ENCODE measurements at regions not wholly inside any gene's neighbourhood (a gene's known extent, or its start where the extent isn't known, plus 50 kb on each side); places are given as distances from the start of the nearest gene placed in this dataset.

DNA sequence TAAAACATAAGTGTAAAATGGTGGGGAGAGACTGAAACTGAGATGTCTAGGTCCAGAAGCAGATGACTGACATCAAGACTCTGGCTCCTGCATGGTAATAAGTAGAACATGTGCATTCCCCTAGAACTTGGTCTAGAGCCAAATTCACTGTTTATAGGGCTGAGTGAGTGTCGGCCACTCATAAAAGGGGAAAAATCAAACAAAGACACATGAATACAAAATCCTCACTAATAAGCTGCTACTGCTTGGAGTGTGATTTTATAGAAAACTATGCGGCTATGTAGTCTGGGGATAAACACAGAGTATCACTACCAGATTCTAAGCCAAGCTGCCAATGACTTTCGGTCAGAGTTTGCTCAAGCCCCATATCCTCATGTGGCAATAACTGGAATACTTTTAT, 1080.8 kb upstream of the DDX18 start:
- Mint-ChIP-seq H3K36me3 (ENCODE audit: insufficient read depth, unreplicated experiment) (no peaks in the 10 kb centered on the region), H3K27ac (ENCODE audit: unreplicated experiment) (no peak overlapping the region), H3K4me3 (ENCODE audit: low read depth, unreplicated experiment) (no peak overlapping the region), H3K27me3 (ENCODE audit: unreplicated experiment) (no peaks in the 10 kb centered on the region), H3K9me3 (ENCODE audit: low read depth, unreplicated experiment) (peaks cover 3% of the 10 kb centered on the region), H3K4me1 (ENCODE audit: low read depth, unreplicated experiment) (no peaks in the 10 kb centered on the region)
- CTCF ChIA-PET: no interaction called here
- BruUV-seq (replicated peaks): no TSS peak
- TF ChIP-seq, protein P1, sequence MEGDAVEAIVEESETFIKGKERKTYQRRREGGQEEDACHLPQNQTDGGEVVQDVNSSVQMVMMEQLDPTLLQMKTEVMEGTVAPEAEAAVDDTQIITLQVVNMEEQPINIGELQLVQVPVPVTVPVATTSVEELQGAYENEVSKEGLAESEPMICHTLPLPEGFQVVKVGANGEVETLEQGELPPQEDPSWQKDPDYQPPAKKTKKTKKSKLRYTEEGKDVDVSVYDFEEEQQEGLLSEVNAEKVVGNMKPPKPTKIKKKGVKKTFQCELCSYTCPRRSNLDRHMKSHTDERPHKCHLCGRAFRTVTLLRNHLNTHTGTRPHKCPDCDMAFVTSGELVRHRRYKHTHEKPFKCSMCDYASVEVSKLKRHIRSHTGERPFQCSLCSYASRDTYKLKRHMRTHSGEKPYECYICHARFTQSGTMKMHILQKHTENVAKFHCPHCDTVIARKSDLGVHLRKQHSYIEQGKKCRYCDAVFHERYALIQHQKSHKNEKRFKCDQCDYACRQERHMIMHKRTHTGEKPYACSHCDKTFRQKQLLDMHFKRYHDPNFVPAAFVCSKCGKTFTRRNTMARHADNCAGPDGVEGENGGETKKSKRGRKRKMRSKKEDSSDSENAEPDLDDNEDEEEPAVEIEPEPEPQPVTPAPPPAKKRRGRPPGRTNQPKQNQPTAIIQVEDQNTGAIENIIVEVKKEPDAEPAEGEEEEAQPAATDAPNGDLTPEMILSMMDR (IDR thresholded peaks at IDR 0.05; ENCODE audit: unreplicated experiment): no peak
- intact Hi-C loops (cut with micrococcal nuclease; ENCODE audit: unreplicated experiment): no loop called here
- DNase-seq: no peak

DNA sequence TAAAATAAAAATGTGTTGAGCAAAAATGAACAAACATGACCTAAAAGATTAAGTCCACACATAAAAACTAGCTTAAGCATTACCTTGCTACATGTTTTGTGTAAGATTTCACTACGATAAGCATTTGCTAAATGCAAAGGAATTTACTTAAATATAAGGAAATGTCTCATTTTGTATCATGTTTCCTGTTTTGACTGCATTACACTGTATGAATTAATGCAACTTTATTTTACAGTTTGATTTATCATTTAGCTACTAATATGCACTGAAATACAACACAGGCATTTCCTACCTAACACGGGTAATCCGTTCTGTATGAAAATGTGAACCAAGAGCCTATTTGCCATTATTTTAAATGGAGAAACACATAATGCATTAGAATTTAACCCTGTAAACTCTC, 1076.5 kb upstream of the DDX18 start:
- Mint-ChIP-seq H3K27ac (ENCODE audit: unreplicated experiment) (no peak overlapping the region), H3K36me3 (ENCODE audit: insufficient read depth, unreplicated experiment) (no peaks in the 10 kb centered on the region), H3K4me1 (ENCODE audit: low read depth, unreplicated experiment) (no peaks in the 10 kb centered on the region), H3K9me3 (ENCODE audit: low read depth, unreplicated experiment) (peaks cover 6% of the 10 kb centered on the region), H3K27me3 (ENCODE audit: unreplicated experiment) (no peaks in the 10 kb centered on the region), H3K4me3 (ENCODE audit: low read depth, unreplicated experiment) (no peak overlapping the region)
- no TSS peak for BruUV-seq (replicated peaks)
- TF ChIP-seq, protein P1 (IDR thresholded peaks at IDR 0.05; ENCODE audit: unreplicated experiment): no peak
- CTCF ChIA-PET: no interaction called here
- DNase-seq: no peak
- intact Hi-C loops (cut with micrococcal nuclease; ENCODE audit: unreplicated experiment): no loop called here

DNA sequence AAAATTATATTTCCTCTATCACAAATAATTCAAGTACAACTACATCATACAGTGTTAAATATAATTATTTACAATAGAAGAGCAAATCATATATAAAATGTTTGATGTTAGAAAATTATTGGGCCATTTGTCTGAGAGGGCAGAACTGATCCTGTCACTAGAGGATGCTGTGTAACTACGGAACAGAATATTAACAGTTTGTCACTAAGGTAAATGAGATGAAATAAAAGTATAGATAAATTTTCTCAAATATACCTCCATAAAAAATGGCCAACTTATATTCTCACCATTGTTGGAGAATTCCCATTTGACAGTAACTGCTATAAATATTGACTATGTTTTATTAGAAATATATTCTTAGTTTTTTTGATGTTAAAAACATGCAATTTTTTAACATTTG, 1067.4 kb upstream of the DDX18 start:
- no peaks in the 10 kb centered on the region for H3K27me3 Mint-ChIP-seq (ENCODE audit: unreplicated experiment)
- no peaks in the 10 kb centered on the region for H3K36me3 Mint-ChIP-seq (ENCODE audit: insufficient read depth, unreplicated experiment)
- H3K4me3 Mint-ChIP-seq (ENCODE audit: low read depth, unreplicated experiment): no peak overlapping the region
- intact Hi-C loops (cut with micrococcal nuclease; ENCODE audit: unreplicated experiment): loop anchor here (1.0 to 5.0 kb wide), 4 partner anchors 666 to 1038 kb away; no protein-coding TSS in a partner anchor
- H3K27ac Mint-ChIP-seq (ENCODE audit: unreplicated experiment): no peak overlapping the region
- no TSS peak for BruUV-seq (replicated peaks)
- CTCF ChIA-PET: no interaction called here
- H3K4me1 Mint-ChIP-seq (ENCODE audit: low read depth, unreplicated experiment): no peaks in the 10 kb centered on the region
- no peak for DNase-seq
- TF ChIP-seq, protein P1 (IDR thresholded peaks at IDR 0.05; ENCODE audit: unreplicated experiment): no peak
- H3K9me3 Mint-ChIP-seq (ENCODE audit: low read depth, unreplicated experiment): peaks cover 2% of the 10 kb centered on the region

DNA sequence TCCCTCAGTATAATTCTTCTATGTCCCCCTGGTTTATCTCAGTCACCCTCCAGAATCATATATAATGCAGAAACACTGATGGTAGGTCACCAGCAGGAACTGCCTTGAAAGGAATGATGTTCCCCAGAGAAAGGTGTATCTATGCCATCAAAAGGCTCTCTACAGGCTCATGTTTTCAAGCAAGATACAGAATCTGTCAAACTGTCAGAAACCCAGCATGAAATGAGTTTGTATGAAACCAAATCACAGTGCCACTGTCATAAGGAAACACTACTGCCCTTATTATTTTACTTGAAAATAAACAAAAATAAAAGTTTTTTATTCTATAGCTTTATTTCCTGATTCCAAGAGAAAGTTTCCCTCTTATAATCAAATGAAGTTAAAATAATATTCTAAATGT, 1064.5 kb upstream of the DDX18 start:
- TF ChIP-seq, protein P1 (IDR thresholded peaks at IDR 0.05; ENCODE audit: unreplicated experiment): no peak

More for the DNA sequence above, 1064.5 kb upstream of the DDX18 start:
- BruUV-seq (replicated peaks): no TSS peak
- CTCF ChIA-PET: no interaction called here
- no peak for DNase-seq
- no peaks in the 10 kb centered on the region for H3K36me3 Mint-ChIP-seq (ENCODE audit: insufficient read depth, unreplicated experiment)
- no peak overlapping the region for H3K27ac Mint-ChIP-seq (ENCODE audit: unreplicated experiment)
- H3K4me3 Mint-ChIP-seq (ENCODE audit: low read depth, unreplicated experiment): no peak overlapping the region
- H3K27me3 Mint-ChIP-seq (ENCODE audit: unreplicated experiment): no peaks in the 10 kb centered on the region
- H3K4me1 Mint-ChIP-seq (ENCODE audit: low read depth, unreplicated experiment): no peaks in the 10 kb centered on the region
- H3K9me3 Mint-ChIP-seq (ENCODE audit: low read depth, unreplicated experiment): peaks cover 6% of the 10 kb centered on the region
- intact Hi-C loops (cut with micrococcal nuclease; ENCODE audit: unreplicated experiment): loop anchor here (5.0 kb wide), 1 partner anchor 787 kb away; no protein-coding TSS in a partner anchor

Measured in Calu3 (cell line).